H1 (cell line): ENCODE measurements at regions not wholly inside any gene's neighbourhood (a gene's known extent, or its start where the extent isn't known, plus 50 kb on each side); places are given as distances from the start of the nearest gene placed in this dataset.

Experiments used
- CTCF ChIA-PET: fragments of 300-600 bp; sonication (Branson Sonifier 250); formaldehyde crosslinking; loops from one replicate; lab custom pipeline; 2021; ENCODE audit not compliant: partially characterized antibody; lab: Charles Lee
- POLR2A ChIA-PET: fragments of 300-600 bp; sonication (Branson Sonifier 250); formaldehyde crosslinking; loops from one replicate; lab custom pipeline; 2021; ENCODE audit warnings: inconsistent platforms; ENCODE audit not compliant: partially characterized antibody; lab: Charles Lee
- DNase-seq, 2 experiments: peaks; one replicate each; pipeline versions ENCODE4 v3.0.0 to v3.0.0-alpha.2; 2010 to 2022; ENCODE audit warnings: low spot score in 2 of 2, low read depth in 1 of 2, mixed read lengths in 1 of 2
- FAIRE-seq: peaks from 2 replicates; lab custom pipeline; 2011; peaks lifted over from hg19 to GRCh38; lab: Jason Lieb, UNC
- H2AFZ ChIP-seq: 2 replicates; pipeline ENCODE4 v1.8.1; 2012; ENCODE audit warnings: low read length, inconsistent platforms
- H2AK5ac ChIP-seq: 2 replicates; pipeline ENCODE4 v1.6.1; 2013; ENCODE audit warnings: low read depth, low read length
- H2BK120ac ChIP-seq: replicated peaks from 2 replicates; pipeline ENCODE3; 2013; ENCODE audit warnings: low read depth, low read length, inconsistent platforms
- H2BK12ac ChIP-seq: 2 replicates; pipeline ENCODE4 v1.6.1; 2013; ENCODE audit warnings: low read depth, low read length
- H2BK15ac ChIP-seq: 2 replicates; pipeline ENCODE4 v1.6.1; 2013; ENCODE audit warnings: low read length
- H2BK20ac ChIP-seq: 2 replicates; pipeline ENCODE4 v1.6.1; 2013; ENCODE audit warnings: low read length
- H2BK5ac ChIP-seq: 2 replicates; pipeline ENCODE4 v1.6.1; 2013; ENCODE audit warnings: low read depth, low read length
- H3K14ac ChIP-seq: 2 replicates; pipeline ENCODE4 v1.6.1; 2013; ENCODE audit warnings: inconsistent platforms; ENCODE audit not compliant: insufficient read length
- H3K18ac ChIP-seq: 2 replicates; pipeline ENCODE4 v1.6.1; 2013; ENCODE audit warnings: low read length; ENCODE audit errors: extremely low read depth
- H3K23ac ChIP-seq: 2 replicates; pipeline ENCODE4 v1.6.1; 2013; ENCODE audit warnings: inconsistent platforms; ENCODE audit not compliant: insufficient read length
- H3K23me2 ChIP-seq: 2 replicates; pipeline ENCODE4 v1.6.1; 2013; ENCODE audit warnings: low read depth, low read length
- H3K27ac ChIP-seq: 2 replicates; pipeline ENCODE4 v1.6.1; 2011; ENCODE audit warnings: low read depth, low read length, inconsistent platforms
- H3K27me3 ChIP-seq, 4 experiments: replicated peaks in 1 of 4; 1 replicate in 1 of 4; 2 replicates in 3 of 4; pipeline versions ENCODE4 v1.6.1 to v1.8.1; 2011 to 2013; ENCODE audit warnings: low read length in 3 of 4, mild to moderate bottlenecking in 3 of 4, inconsistent platforms in 2 of 4, mixed read lengths in 2 of 4, moderate library complexity in 1 of 4; ENCODE audit not compliant: control insufficient read depth in 3 of 4, insufficient read depth in 3 of 4; ENCODE audit errors: extremely low read depth in 1 of 4
- H3K36me3 ChIP-seq, 4 experiments: 2 replicates each; pipeline versions ENCODE4 v1.6.1 to v1.8.1; 2011 to 2013; ENCODE audit warnings: mild to moderate bottlenecking in 4 of 4, low read length in 3 of 4, moderate library complexity in 2 of 4, control low read depth in 1 of 4, inconsistent platforms in 1 of 4; ENCODE audit not compliant: insufficient read depth in 4 of 4, control insufficient read depth in 2 of 4
- H3K4ac ChIP-seq: replicated peaks from 2 replicates; pipeline ENCODE3; 2013; ENCODE audit warnings: low read length, low read depth, mixed read lengths, inconsistent platforms; ENCODE audit not compliant: insufficient read length
- H3K4me1 ChIP-seq, 4 experiments: replicated peaks in 1 of 4; 1 replicate in 1 of 4; 2 replicates in 3 of 4; pipeline versions ENCODE4 v1.6.1 to v1.8.1; 2011 to 2013; ENCODE audit warnings: low read length in 3 of 4, inconsistent platforms in 2 of 4, mixed read lengths in 1 of 4; ENCODE audit not compliant: insufficient read depth in 4 of 4, control insufficient read depth in 3 of 4
- H3K4me2 ChIP-seq, 2 experiments: 2 replicates each; pipeline versions ENCODE4 v1.6.1 to v1.8.1; 2011 to 2013; ENCODE audit warnings: low read depth in 2 of 2, low read length in 2 of 2, control low read depth in 1 of 2, inconsistent platforms in 1 of 2, mild to moderate bottlenecking in 1 of 2; ENCODE audit not compliant: insufficient read depth in 1 of 2
- H3K4me3 ChIP-seq, 4 experiments: fragments of 200-600, 300-600 bp in 1 of 4; sonication (generic), shearing (Covaris generic), sonication (Bioruptor Twin) in 1 of 4; 2 replicates each; pipeline versions ENCODE4 v1.5.1 to v1.8.1; 2011 to 2016; ENCODE audit warnings: low read length in 4 of 4, low read depth in 3 of 4, control low read depth in 2 of 4, inconsistent platforms in 2 of 4, mild to moderate bottlenecking in 2 of 4, mixed read lengths in 1 of 4, moderate library complexity in 1 of 4; ENCODE audit not compliant: insufficient read depth in 2 of 4; ENCODE audit errors: extremely low read depth in 1 of 4
- H3K56ac ChIP-seq: replicated peaks from 2 replicates; pipeline ENCODE3; 2013; ENCODE audit warnings: low read depth, mild to moderate bottlenecking, mixed read lengths, low read length, inconsistent platforms; ENCODE audit not compliant: insufficient read length
- H3K79me1 ChIP-seq: 2 replicates; pipeline ENCODE4 v1.6.1; 2013; ENCODE audit warnings: low read depth, low read length, control low read depth
- H3K79me2 ChIP-seq, 2 experiments: 2 replicates each; pipeline versions ENCODE4 v1.6.1 to v1.8.1; 2012 to 2013; ENCODE audit warnings: low read length in 2 of 2, mild to moderate bottlenecking in 2 of 2, inconsistent platforms in 1 of 2; ENCODE audit not compliant: insufficient read depth in 2 of 2, control insufficient read depth in 1 of 2
- H3K9ac ChIP-seq, 4 experiments: replicated peaks in 1 of 4; 1 replicate in 1 of 4; 2 replicates in 3 of 4; pipeline versions ENCODE4 v1.6.1 to v1.8.1; 2011 to 2013; ENCODE audit warnings: low read depth in 3 of 4, low read length in 3 of 4, control low read depth in 2 of 4, mild to moderate bottlenecking in 2 of 4, moderate library complexity in 2 of 4, inconsistent platforms in 1 of 4; ENCODE audit errors: extremely low read depth in 1 of 4
- H3K9me3 ChIP-seq, 2 experiments: 2 replicates each; pipeline versions ENCODE4 v1.6.1 to v1.8.1; 2012 to 2013; ENCODE audit warnings: mild to moderate bottlenecking in 2 of 2, moderate library complexity in 2 of 2, control low read depth in 1 of 2, inconsistent platforms in 1 of 2, low read depth in 1 of 2, low read length in 1 of 2, mixed read lengths in 1 of 2; ENCODE audit not compliant: insufficient read depth in 2 of 2
- H4K20me1 ChIP-seq, 2 experiments: replicated peaks in 1 of 2; 2 replicates each; pipeline versions ENCODE3 to v1.8.1; 2011 to 2013; ENCODE audit warnings: inconsistent platforms in 2 of 2, low read length in 2 of 2, mild to moderate bottlenecking in 1 of 2; ENCODE audit not compliant: insufficient read depth in 2 of 2, control insufficient read depth in 1 of 2
- H4K5ac ChIP-seq: 2 replicates; pipeline ENCODE4 v1.6.1; 2013; ENCODE audit warnings: low read length, low read depth, mixed read lengths, inconsistent platforms; ENCODE audit not compliant: insufficient read length
- H4K8ac ChIP-seq: 2 replicates; pipeline ENCODE4 v1.8.0; 2013; ENCODE audit warnings: mild to moderate bottlenecking, moderate library complexity, low read length, inconsistent platforms; ENCODE audit not compliant: insufficient read depth; ENCODE audit errors: extremely low read depth
- H4K91ac ChIP-seq: replicated peaks from 2 replicates; pipeline ENCODE3; 2013; ENCODE audit warnings: low read length, mixed read lengths, inconsistent platforms; ENCODE audit not compliant: insufficient read length
- CEBPB ChIP-seq: IDR thresholded peaks from 2 replicates; pipeline ENCODE4 v1.6.1; 2012; ENCODE audit warnings: low read depth, low read length
- TAF7 ChIP-seq: optimal IDR thresholded peaks from 2 replicates; pipeline ENCODE3; 2011; ENCODE audit warnings: low read depth, mild to moderate bottlenecking, inconsistent platforms, low read length, moderate library complexity, borderline replicate concordance

- H2BK5ac ChIP-seq, result no peak overlapping the region
- no peak overlapping the region for H2BK12ac ChIP-seq
- no peak overlapping the region for H3K18ac ChIP-seq
- H3K56ac ChIP-seq, result no peak overlapping the region
- no peak overlapping the region for H2AK5ac ChIP-seq
- no peak overlapping the region for H3K4me2 ChIP-seq
- H2BK15ac ChIP-seq, result no peak overlapping the region
- no peak overlapping the region for H4K91ac ChIP-seq
- H3K23me2 ChIP-seq, result no peaks in the 10 kb centered on the region; the same call in 1 of the 2 replicates
- H3K36me3 ChIP-seq, result no peaks in the 10 kb centered on the region; a peak in 1 of 8 replicates
- H3K27ac ChIP-seq, result no peak overlapping the region
- H3K14ac ChIP-seq, result no peak overlapping the region
- H3K9ac ChIP-seq, result no peak overlapping the region
- no peaks in the 10 kb centered on the region for H3K27me3 ChIP-seq
- H3K4ac ChIP-seq, result no peak overlapping the region
- H3K4me3 ChIP-seq, result no peak overlapping the region
- TF ChIP-seq TAF7, result no peak
- TF ChIP-seq CEBPB, result peak; percentile 43; the same call in 1 of the 2 replicates
- TF ChIP-seq, all 59 proteins: peak for 1
- Histone ChIP-seq H4K8ac (no peak overlapping the region), H3K9me3 (no peaks in the 10 kb centered on the region; a peak in 1 of 4 replicates), H2AFZ (no peak overlapping the region), H4K20me1 (no peaks in the 10 kb centered on the region), H2BK20ac (no peak overlapping the region), H4K5ac (no peak overlapping the region), H2BK120ac (no peak overlapping the region), H3K79me1 (no peaks in the 10 kb centered on the region; the same call in 1 of the 2 replicates), H3K79me2 (no peaks in the 10 kb centered on the region), H3K4me1 (no peaks in the 10 kb centered on the region), H3K23ac (no peak overlapping the region)
- ChIA-PET CTCF (no interaction called here), POLR2A (no interaction called here)
- DNase-seq (no peak), FAIRE-seq (no peak)
Observed at GRCh38 chr2:77578354-77578753, 56.2 kb upstream of the LRRTM4 start.
